ENCODE measurements at regions not wholly inside any gene's neighbourhood (a gene's known extent, or its start where the extent isn't known, plus 50 kb on each side); places are given as distances from the start of the nearest gene placed in this dataset.
"Not testable (repeated sequence)": the region's sequence is repeated elsewhere in the genome, so short reads cannot be mapped to it uniquely, and the experiment has no call there.

DNA sequence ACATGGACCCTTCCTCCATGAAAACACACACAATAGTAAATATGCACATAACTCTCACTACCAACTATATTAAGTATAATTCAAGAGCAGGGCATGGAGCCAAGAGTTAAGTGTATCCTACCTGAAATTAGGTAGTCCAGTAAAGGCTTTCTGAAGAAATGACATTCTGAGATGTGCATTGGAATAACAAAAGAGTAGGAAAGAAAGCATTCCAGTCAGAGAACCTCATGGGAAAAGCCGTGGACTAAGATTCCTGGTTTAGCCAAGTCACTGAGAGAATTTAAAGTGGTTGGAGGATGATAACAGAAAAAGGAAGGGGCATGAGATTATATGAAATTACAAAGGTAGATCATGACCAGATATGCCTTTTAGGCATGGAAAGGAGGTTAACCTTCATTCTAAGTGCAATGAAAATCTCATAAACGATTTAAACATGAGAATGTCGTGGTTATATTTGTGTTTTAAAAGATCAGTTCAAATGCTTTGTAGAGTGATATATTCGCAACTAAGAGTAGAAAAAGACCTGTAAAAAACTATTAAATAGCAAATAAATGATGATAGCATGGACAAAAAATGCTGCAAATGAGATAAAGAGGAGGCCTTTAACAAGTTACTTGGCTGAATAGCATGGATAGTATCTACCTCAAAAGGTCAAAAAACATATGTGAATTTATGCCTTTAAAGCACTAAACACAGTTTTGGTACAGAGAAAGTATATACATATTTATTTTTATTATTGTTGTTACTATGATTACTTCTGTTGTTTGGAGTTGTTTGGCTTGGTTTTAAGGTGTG is 767.4 kb upstream of the GHITM start:
- no peak for FAIRE-seq

DNA sequence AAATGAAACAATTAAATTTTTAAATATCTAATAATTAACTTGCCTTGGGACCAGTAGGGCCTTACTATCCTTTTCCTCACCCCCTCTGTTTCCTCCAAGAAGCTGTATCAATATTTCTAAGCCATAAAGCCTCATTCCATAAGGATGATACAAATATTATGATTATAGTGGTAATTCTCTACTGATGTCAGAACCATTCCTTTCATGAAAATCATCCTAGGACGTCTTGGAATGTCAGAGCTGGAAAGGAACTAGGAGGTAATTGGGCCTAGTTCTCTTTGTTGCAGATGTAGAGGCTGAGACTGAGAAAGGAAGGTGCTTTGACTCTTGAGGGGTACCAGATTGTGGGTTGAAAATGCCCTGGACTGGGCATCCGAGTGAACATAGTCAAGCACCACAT is 766.7 kb upstream of the GHITM start:
- no peak for FAIRE-seq

DNA sequence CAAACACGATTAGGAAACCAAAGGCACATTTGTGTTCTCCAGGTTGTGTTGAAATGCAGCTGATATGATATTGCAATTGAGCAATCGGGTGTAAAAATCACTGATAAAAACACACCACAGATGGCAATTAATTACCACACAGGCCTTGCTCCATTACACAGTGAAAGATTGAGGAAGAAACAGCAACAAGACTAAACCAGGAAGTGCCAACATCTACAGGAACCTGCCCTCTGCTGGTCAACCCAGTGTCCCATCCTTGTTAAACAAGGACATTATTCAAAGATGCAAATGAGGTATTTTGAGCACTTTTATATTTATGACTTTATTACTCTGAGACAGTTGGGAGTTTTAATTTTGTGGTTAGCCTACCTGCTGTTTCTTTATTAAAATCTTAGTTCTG is 765.6 kb upstream of the GHITM start:
- FAIRE-seq, result no peak

DNA sequence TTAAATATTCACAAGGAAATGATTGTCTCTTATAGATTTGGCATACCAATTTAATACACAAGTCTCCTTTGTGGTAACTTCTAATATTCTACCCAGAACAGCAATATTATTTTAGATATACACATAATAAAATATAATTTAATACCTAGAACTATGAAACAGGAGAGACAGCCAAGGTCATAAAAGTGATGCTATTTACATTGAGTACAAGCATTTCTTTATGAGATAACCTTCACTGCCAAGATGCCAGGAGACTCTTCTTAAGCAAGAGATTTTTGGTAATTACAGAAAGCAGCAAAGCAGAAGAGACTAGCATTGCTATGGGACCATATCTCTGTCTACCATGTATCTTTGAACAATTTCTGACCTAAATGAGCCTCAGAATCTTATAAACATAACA is 764.6 kb upstream of the GHITM start:
- no peak for FAIRE-seq

DNA sequence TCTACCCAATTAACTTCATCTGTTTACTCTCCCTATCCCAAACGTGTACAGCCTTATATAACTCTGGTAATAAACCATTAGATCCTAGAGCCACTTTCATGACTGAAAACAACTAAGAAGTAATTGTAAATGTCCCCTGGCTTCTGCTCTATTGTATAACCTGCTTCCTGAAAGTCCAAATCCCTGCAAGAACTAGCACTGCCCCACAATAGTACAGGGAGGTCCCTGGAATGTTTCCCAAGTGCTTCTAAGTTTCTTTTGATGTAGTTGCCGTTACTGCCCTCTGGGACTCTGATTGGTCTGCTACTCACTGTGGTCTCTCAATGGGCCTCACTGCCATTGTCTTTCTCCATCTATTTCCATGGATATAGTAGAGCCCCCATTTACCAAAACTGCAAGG is 764.0 kb upstream of the GHITM start:
- no peak for FAIRE-seq

DNA sequence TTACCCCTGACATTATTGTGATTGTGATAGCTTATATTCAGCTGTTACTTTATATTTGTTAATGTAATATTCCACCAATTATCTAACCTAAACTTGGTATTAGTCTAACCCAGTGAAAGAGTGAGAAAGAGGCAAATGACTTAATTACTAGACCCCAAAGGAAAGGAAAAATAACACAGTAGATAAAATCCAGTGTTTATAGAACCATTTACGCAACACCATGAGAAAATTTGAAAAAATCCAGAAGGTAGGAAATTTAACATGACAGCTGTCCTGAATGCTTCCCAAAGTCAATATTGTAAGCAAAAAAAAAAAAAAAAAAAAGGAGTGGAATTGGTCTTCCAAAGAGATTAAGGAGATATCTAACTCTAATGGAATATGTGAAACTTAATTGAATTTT is 741.5 kb upstream of the GHITM start:
- FAIRE-seq, result no peak

DNA sequence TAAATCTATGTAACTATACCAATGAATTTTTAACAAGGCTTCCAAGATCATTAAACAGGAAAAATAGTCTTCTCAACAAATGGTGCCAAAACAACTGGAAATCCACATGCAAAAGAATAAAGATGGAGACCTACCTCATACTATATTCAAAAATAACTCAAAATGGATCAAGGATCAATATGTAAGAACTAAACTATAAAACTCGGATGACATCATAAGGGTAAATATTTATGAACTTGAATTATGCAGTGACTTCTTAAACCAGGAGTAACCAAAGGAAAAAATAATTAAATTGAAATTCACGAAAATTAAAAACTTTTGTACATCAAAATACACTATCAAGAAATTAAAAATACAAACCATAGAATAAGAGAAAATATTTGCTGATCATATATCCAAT is 728.7 kb upstream of the GHITM start:
- FAIRE-seq, result no peak

DNA sequence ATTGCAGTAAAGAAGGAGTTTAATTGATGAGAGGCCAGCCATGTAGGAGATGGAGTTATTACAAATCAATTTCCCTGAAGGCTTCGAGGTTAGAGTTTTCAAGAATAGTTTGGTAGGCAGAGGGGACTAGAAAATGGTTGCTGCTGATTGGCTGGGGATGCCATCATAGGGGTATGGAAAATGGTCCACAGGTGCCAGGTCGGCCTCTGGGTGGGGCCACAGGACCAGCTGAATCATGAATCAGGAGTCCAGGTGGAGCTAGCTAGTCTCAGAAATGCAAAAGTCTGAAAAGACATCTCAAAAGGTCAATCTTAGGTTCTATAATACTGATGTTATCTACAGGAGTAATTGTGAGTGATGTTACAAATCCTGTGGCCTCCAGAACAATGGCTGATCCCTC is 714.0 kb upstream of the GHITM start:
- no peak for FAIRE-seq

DNA sequence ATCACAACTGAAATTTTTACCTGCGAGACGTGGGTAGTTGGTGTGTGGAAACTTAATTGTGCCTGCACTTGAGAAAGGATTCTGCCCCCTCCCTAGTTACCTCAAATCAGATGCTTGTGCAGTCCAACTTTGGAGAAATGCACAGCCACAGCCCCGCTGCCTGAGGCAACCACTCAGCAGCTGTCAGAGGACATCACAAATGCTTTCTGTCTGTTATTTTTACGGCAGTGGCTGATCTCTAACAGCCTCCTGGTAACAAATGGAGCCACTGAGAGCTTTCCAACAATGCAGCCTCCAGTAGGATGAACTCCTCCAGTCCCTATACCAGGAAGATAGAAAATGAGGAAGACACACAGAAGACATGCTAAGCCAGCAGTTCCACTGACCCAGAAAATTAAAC is 712.2 kb upstream of the GHITM start:
- no peak for FAIRE-seq

DNA sequence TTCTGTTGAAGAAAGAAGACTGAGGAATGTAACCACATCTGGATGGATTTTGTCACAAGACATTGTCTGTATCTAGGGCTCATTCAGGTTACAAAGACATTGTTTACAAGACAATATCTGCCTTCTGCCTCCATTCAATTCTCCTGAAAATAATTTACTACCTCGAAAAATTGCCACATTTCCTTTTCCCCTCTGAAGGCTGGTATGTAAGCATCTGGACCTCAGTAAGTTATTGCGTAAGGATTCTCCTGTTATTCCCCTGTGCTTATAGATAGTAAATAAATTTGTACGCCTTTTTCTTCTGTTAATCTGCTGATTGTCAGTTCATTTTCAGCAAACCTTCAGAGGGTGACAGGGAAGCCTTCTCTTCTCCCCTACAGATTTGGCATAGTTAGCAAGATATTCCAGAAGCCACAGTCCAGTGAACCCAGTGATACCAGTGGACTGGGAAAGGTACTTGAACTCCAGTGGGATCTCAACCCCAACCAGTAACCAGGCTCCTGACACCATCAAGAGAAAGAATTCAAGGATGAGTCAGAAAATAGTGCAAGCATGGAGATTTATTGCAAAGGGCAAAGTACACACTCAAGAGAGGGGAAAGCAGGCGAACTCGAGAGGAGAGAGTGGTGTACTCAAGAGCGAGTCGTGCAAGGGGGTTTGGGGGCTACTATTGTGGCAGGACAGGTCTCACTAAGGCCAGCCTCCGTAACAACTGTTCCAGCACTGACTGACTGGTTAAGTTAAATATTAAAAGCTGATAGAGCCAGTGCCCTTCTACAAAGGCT is 706.9 kb upstream of the GHITM start:
- FAIRE-seq, result no peak

DNA sequence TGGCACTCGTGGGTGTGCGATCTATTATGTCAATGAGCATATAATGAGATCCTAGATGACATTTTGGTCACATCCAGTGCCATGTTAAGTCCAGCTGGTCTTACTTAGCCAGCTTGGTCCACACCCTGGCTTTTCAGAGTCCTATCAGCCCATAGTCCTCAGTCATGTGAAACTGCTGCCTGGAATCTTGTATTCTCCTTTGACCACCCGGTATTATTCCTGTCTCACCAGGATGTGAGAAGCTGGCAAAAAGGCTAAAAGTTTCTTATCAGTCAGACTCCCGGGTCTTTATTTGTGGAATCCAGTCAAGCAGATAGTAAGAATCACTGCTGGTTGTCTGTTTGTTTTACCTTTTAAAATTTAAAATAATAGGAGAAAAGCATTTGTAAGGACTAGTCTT is 705.6 kb upstream of the GHITM start:
- FAIRE-seq, result no peak

DNA sequence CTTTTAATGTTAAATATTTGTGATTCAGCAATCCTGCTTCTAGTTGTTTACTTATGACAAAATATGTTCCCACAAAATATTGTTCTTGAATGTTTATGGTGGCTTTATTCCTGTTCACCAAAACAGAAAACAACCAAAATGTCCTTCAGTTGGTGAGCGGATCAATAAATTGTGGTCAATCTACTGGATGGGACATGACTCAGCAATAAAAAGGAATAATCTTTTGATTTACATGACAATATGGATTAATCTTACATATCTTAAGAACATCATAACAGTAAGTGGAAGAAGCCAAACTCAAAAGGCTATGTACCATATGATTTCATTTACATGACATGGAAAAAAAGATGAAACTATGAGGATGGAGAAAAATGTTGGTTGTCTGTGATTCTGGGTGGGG is 691.3 kb upstream of the GHITM start:
- no peak for FAIRE-seq

DNA sequence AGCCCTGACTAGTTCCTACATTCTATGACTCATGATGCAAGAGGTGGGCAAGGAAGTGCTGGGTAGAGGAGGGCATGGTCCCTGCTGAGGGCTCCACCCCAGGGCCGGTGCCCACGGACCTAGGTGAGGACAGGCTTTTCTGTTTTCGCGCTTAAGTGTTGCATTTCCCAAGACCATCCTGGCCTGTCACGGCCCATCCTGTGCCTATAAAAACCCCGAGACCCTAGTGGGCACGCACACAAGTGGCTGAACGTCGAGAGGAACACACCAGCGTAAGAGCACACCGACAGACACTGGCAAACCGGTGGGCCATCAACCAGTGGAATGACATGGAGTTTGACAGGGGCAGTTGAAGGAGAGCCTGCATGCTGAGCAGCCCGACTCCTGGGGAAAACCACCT is 680.7 kb upstream of the GHITM start:
- no peak for FAIRE-seq

DNA sequence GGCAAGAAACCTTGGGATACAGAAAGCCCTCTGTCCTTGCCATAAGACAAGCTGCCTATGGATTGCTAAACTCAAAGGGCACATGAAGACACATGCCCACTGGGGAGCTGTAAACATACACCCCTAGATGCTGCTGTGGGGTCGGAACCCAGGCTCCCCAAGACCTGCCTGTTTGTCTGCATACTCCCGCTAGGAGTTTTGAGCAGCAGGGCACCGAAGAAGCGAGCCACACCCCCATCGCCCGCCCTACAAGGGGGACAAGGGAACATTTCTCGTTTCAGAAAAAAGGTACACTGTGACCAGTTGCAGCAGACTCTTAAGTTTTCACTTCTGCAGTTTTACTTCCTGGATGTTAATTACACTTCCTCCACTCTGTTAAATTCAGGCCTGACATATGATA is 680.2 kb upstream of the GHITM start:
- FAIRE-seq, result no peak

DNA sequence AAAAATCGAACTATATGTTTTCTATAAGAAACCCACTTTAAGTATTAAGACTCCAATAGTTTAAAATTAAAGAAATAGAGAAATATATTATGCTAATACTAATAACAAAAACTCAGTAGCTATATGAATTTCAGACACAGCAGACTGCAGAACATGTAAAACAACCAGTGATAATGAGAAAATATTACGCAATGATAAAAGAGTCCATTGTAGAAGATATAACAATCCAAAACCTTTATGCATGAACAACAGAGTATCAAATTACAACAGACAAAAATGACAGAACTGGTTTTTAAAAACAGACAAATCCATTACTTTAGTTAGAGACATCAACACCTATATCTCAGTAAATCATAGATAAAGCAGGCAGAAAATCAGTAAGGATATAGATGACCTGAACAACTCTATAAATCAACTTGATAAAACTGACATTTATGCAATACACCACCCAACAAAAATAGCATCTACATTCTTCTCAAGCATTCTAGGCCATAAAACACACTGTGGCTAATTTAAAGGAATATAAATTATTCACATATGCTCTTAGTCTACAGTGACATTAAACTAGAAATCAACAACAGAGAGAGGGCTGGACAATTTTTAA is 669.5 kb upstream of the GHITM start:
- FAIRE-seq, result no peak

DNA sequence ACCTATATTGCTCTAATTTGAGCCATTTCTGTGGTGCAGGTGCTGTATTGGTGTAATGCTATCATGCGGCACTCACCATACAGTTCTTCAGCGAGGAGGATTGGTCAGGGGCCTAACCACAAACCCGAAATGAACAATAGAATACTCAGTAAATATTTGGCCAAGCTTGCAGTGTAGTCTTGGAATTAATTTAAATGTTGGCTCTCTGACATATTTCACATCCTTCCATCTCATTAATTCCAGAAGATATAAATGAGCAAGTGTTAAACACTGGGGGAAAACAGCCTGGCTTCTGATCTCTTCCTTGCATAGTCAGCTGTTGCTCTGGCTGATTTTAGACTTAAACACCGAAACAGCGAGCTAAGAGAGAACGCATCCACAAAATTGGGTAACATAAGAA is 663.1 kb upstream of the GHITM start:
- no peak for FAIRE-seq

DNA sequence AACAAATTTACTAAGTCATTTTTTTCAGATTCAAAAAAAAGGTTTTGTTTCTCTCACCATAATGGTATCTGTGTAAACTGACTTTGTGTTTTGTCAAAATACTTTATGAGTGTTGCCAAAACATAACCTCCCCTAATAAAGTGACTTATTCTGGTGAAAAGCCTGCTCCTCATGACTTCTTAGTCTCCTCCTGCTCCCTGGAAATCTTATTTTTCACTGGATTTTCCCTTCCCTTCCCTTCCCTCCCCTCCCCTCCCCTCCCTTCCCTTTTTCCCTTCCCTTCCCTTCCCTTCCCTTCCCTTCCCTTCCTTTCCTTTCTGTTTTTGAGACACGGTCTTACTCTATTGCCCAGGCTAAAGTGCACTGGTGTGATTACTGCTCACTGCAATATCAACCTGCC is 650.1 kb upstream of the GHITM start:
- FAIRE-seq, result no peak

DNA sequence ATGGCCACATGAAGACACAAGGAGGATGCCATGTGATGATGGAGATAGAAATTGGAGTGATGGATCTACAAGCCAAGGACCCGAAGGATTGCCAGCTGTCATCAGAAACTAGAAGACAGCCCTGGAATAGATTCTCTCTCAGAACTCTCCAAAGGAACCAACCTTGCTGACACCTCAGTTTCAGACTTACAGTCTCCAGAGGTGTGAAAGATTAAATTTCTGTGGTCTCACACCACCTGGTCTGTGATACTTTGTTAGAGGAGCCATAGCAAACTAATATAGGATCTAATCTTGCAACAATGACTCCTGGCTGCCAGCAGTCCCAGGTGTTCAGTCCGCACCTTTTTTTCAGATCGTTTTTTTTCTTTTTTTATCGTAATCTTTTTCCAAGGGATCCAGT is 647.3 kb upstream of the GHITM start:
- FAIRE-seq, result no peak

DNA sequence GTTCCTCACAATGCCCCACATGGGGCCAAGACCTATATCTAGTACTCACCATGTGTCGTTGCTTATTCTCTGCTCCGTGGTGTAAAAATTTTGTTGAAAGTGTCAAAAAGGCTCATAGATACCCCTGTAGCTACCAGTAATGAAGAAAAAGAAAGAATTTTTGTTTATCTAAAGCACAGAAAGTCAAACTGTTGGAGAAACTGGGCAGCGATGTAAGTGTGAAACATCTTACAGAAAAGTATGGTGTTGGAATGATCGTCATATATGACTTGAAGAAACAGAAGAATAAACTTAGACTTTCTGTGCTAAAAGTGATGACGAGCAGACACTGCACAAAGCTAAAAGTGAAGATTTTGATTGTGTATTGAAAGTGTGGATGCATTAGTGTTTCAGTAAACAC is 626.6 kb upstream of the GHITM start:
- FAIRE-seq, result no peak

DNA sequence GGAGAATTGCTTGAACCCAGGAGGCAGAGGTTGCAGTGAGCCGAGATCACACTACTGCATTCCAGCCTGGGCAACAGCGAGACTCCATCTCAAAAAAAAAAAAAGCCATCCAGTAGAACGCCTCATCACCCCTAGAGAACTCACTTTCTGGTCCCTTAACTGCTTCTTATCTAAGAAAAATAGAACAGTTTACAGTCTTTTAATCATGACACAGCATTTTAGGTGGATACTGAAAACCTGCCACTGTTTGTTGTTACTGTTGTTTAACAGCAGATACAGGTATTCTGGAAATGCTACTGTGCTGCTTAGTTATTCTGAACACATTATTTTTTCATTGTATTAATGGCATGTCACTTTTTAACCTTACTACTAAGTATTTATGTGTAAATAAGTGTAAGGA is 624.3 kb upstream of the GHITM start:
- FAIRE-seq, result no peak

DNA sequence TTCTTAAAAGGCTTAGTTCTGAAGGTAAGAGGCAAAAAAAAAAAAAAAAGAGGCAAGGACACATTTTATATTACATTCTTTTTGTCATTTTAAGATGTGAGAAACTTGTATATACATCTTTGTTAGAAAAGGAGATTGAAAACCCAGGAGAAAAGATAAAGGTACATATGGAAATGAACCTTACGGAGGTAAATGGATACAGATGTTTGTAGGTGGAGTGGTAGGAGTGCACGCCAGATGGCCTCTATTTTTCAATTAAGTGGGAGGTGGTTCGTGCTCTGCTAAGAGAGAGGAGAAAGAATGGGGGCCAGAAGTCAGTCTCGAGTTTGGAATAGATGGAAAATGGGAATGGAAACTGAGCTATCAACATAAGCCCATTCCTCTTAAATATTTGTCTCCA is 622.5 kb upstream of the GHITM start:
- no peak for FAIRE-seq

DNA sequence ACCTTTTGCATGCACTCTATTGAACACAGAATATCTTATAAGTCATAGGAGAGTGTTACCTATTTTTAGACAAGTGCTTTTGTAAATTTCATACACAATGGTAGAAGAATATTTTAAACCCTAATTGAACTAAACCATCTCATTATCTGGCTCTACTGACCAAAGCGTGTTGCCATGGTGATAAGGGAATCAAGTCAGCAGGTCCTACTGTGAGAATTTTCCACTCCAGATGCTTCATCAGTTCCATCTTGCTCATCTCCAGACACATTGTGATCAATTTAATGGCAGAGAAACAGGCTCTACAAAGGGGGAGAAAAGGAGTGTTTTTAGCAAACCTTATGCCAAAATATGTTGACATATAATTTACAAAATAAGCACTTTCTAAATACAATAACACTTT is 621.9 kb upstream of the GHITM start:
- FAIRE-seq, result no peak

DNA sequence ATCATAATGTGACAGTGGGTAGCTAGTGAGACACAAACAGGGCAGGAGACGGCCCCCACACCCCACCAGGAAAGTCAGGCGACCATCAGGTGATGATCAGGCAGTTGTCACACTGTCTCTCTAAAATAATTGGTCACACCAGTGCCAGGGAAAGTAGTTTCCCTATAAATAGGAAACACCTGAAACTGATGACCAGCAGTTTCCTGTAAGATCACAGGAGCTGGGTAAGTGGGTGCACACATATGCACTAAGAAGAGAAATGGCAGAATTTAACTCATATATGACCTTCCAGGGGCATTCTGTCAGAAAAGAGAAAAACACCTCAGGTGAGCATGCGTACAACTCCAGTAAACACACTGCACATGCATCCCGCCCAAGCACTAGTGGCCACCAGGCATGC is 620.5 kb upstream of the GHITM start:
- FAIRE-seq, result no peak

DNA sequence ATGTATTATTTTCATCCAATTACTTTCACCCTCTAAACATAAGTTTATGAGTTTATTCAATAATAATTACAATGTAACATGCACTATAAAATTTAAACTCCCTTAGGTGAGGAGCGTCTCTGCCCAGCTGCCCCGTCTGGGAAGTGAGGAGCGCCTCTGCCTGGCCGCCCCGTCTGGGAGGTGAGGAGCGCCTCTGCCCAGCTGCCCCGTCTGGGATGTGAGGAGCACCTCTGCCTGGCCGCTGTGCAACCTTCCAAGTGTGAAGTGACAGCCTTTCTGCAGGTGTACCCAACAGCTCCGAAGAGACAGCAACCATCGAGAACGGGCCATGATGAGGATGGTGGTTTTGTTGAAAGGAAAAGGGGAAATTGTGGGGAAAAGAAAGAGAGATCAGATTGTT is 618.9 kb upstream of the GHITM start:
- not testable (repeated sequence) for FAIRE-seq
